ENCODE measurements at regions not wholly inside any gene's neighbourhood (a gene's known extent, or its start where the extent isn't known, plus 50 kb on each side); places are given as distances from the start of the nearest gene placed in this dataset.

DNA sequence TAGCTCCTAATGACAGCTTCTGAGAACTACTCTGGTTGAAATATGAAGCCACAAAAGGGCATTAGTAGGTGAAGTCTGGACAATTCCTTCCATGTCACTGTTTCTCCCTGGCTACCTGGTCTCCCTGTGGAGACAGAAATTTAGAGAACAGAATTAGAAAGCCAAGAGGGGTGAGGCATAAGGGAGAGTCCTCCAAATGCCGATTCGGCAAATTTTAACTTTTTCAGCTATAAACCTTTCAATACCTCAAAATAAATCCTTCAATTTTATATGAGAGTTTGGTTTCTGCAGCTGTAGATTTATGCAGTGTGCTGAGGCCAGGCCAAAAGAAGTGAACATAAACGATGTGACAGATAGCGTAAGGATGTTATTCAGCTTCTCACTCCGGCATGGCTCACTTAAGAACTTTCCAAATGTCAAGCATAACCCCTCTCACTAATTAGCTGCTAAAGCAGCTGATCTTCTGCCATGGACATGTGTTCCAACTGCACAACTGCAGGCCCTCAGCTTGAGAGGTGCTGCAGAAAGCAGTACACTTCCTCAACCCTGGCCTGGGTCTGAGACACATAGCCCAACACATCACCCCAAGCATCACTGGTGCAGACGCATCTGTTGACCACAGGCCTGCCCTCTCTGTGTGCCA, 247.9 kb upstream of the SOX9 start:
- TF ChIP-seq CTCF (IDR thresholded peaks at IDR 0.05) (no peak), POLR2AphosphoS5 (IDR thresholded peaks at IDR 0.05) (no peak), POLR2A (IDR thresholded peaks at IDR 0.05) (no peak)
